Naive thymus-derived CD4-positive, alpha-beta T cell (primary cell): ENCODE measurements at regions not wholly inside any gene's neighbourhood (a gene's known extent, or its start where the extent isn't known, plus 50 kb on each side); places are given as distances from the start of the nearest gene placed in this dataset.

ENCODE experiments used
- ATAC-seq: fragments of 150-1000 bp; cut with Tn5 transposase; 2 replicates; pipeline ENCODE4 v1.10.0; 2021; ENCODE audit warnings: mild to moderate bottlenecking, moderate library complexity
- CTCF ChIA-PET: fragments of 350-600 bp; sonication (Branson Sonifier 250); formaldehyde crosslinking; loops from one replicate; lab custom pipeline; 2021; ENCODE audit warnings: antibody characterized with exemption; lab: Charles Lee
- POLR2A ChIA-PET: fragments of 350-600 bp; sonication (Branson Sonifier 250); formaldehyde crosslinking; loops from one replicate; lab custom pipeline; 2021; ENCODE audit warnings: antibody characterized with exemption, inconsistent platforms; lab: Charles Lee
- DNase-seq, 9 donors: peaks; one replicate each; pipeline versions ENCODE4 v3.0.0 to v3.0.0-alpha.2; 2020 to 2022; ENCODE audit warnings: mixed read lengths in 1 of 9
- H3K27ac ChIP-seq: one replicate; pipeline ENCODE4 v1.7.0; 2013; ENCODE audit warnings: mild to moderate bottlenecking, low read depth, low read length, moderate library complexity
- H3K27me3 ChIP-seq, 2 donors: one replicate each; pipeline ENCODE4 v1.7.0; 2013; ENCODE audit warnings: low read length in 2 of 2, mild to moderate bottlenecking in 2 of 2, moderate library complexity in 2 of 2; ENCODE audit not compliant: control insufficient read depth in 2 of 2, insufficient read depth in 2 of 2
- H3K36me3 ChIP-seq, 3 experiments: 1 replicate in 2 of 3; 2 replicates in 1 of 3; pipeline ENCODE4 v1.7.0; 2013; ENCODE audit warnings: low read length in 3 of 3, mild to moderate bottlenecking in 3 of 3, moderate library complexity in 1 of 3; ENCODE audit not compliant: insufficient read depth in 3 of 3, control insufficient read depth in 2 of 3
- H3K4me1 ChIP-seq, 2 donors: one replicate each; pipeline ENCODE4 v1.7.0; 2013; ENCODE audit warnings: low read length in 2 of 2, mild to moderate bottlenecking in 2 of 2, moderate library complexity in 1 of 2; ENCODE audit not compliant: control insufficient read depth in 2 of 2, insufficient read depth in 2 of 2
- H3K4me3 ChIP-seq: 2 replicates; pipeline ENCODE4 v1.7.0; 2013; ENCODE audit warnings: mild to moderate bottlenecking, low read length
- H3K9me3 ChIP-seq, 3 experiments: 1 replicate in 2 of 3; 2 replicates in 1 of 3; pipeline ENCODE4 v1.7.0; 2013; ENCODE audit warnings: low read length in 3 of 3; ENCODE audit not compliant: control insufficient read depth in 2 of 3
- H3K27ac Mint-ChIP-seq, 9 donors: one replicate each; pipeline ENCODE4 v1.8.0; 2020 to 2022; ENCODE audit warnings: mixed read lengths in 9 of 9, mild to moderate bottlenecking in 8 of 9, moderate library complexity in 5 of 9, inconsistent platforms in 2 of 9
- H3K27me3 Mint-ChIP-seq, 5 donors: one replicate each; pipeline ENCODE4 v1.8.0; 2021 to 2022; ENCODE audit warnings: mixed read lengths in 5 of 5, mild to moderate bottlenecking in 1 of 5
- H3K36me3 Mint-ChIP-seq, 5 donors: one replicate each; pipeline ENCODE4 v1.8.0; 2020 to 2022; ENCODE audit warnings: mixed read lengths in 5 of 5, mild to moderate bottlenecking in 3 of 5, inconsistent platforms in 1 of 5
- H3K4me1 Mint-ChIP-seq, 7 donors: one replicate each; pipeline ENCODE4 v1.8.0; 2020 to 2022; ENCODE audit warnings: mixed read lengths in 7 of 7, mild to moderate bottlenecking in 3 of 7, inconsistent platforms in 1 of 7
- H3K4me3 Mint-ChIP-seq, 10 donors: one replicate each; pipeline ENCODE4 v1.8.0; 2020 to 2022; ENCODE audit warnings: mild to moderate bottlenecking in 10 of 10, mixed read lengths in 10 of 10, moderate library complexity in 6 of 10, inconsistent platforms in 2 of 10
- H3K9me3 Mint-ChIP-seq, 11 donors: one replicate each; pipeline ENCODE4 v1.8.0; 2020 to 2022; ENCODE audit warnings: mixed read lengths in 11 of 11, mild to moderate bottlenecking in 4 of 11, inconsistent platforms in 1 of 11, moderate library complexity in 1 of 11
- intact Hi-C, 2 donors: fragments of 100-400 bp; cut with micrococcal nuclease; formaldehyde crosslinking; loops; one replicate each; pipeline ENCODE4 v1.15.1; 2023

GRCh38 chr9:126111556-126111955 lies 215.1 kb upstream of the MVB12B start:
- ChIA-PET CTCF (no interaction called here), POLR2A (no interaction called here)
- Mint-ChIP-seq H3K27me3 (peaks cover 1 to 56% (median 22%) of the 10 kb centered on the region in 5 donors), H3K4me3 (no peak overlapping the region), H3K9me3 (peaks cover 0 to 5% (median 0%) of the 10 kb centered on the region in 11 donors), H3K36me3 (no peaks in the 10 kb centered on the region), H3K27ac (no peak overlapping the region), H3K4me1 (peaks cover 0 to 2% (median 0%) of the 10 kb centered on the region in 7 donors)
- DNase-seq, result no peak
- no peaks in the 10 kb centered on the region for H3K9me3 ChIP-seq
- H3K4me1 ChIP-seq, result no peaks in the 10 kb centered on the region
- H3K27me3 ChIP-seq, result no peaks in the 10 kb centered on the region
- H3K36me3 ChIP-seq, result no peaks in the 10 kb centered on the region
- intact Hi-C loops, result no loop called here
- ATAC-seq, result no peak
- H3K4me3 ChIP-seq, result no peak overlapping the region
- no peak overlapping the region for H3K27ac ChIP-seq

GRCh38 chr9:126112135-126112720 lies 214.4 kb upstream of the MVB12B start:
- Histone ChIP-seq H3K27me3 (no peaks in the 10 kb centered on the region), H3K4me1 (no peaks in the 10 kb centered on the region), H3K9me3 (no peaks in the 10 kb centered on the region), H3K4me3 (no peak overlapping the region), H3K36me3 (no peaks in the 10 kb centered on the region), H3K27ac (no peak overlapping the region)
- H3K4me1 Mint-ChIP-seq, result peaks cover 0 to 2% (median 0%) of the 10 kb centered on the region in 7 donors
- POLR2A ChIA-PET, result no interaction called here
- peaks cover 1 to 54% (median 22%) of the 10 kb centered on the region in 5 donors for H3K27me3 Mint-ChIP-seq
- intact Hi-C loops, result no loop called here
- CTCF ChIA-PET, result no interaction called here
- DNase-seq, result no peak
- no peak for ATAC-seq
- H3K4me3 Mint-ChIP-seq, result no peak overlapping the region
- H3K27ac Mint-ChIP-seq, result no peak overlapping the region
- H3K9me3 Mint-ChIP-seq, result peaks cover 0 to 5% (median 0%) of the 10 kb centered on the region in 11 donors
- H3K36me3 Mint-ChIP-seq, result no peaks in the 10 kb centered on the region

- peaks cover 0 to 2% (median 0%) of the 10 kb centered on the region in 7 donors for H3K4me1 Mint-ChIP-seq
- Histone ChIP-seq H3K9me3 (no peaks in the 10 kb centered on the region), H3K4me1 (no peaks in the 10 kb centered on the region), H3K27me3 (no peaks in the 10 kb centered on the region), H3K36me3 (no peaks in the 10 kb centered on the region), H3K27ac (no peak overlapping the region), H3K4me3 (no peak overlapping the region)
- no peak for DNase-seq
- intact Hi-C loops, result no loop called here
- ChIA-PET CTCF (no interaction called here), POLR2A (no interaction called here)
- no peak overlapping the region for H3K27ac Mint-ChIP-seq
- H3K4me3 Mint-ChIP-seq, result no peak overlapping the region
- no peaks in the 10 kb centered on the region for H3K9me3 Mint-ChIP-seq
- no peaks in the 10 kb centered on the region for H3K36me3 Mint-ChIP-seq
- no peak for ATAC-seq
- H3K27me3 Mint-ChIP-seq, result peaks cover 0 to 51% (median 23%) of the 10 kb centered on the region in 5 donors
Observed at GRCh38 chr9:126113176-126113575, 213.5 kb upstream of the MVB12B start.

- no peaks in the 10 kb centered on the region for H3K36me3 ChIP-seq
- CTCF ChIA-PET, result no interaction called here
- H3K27me3 ChIP-seq, result no peaks in the 10 kb centered on the region
- H3K9me3 ChIP-seq, result no peaks in the 10 kb centered on the region
- ATAC-seq (no peak), DNase-seq (peak in 1 of 9 donors; percentile 13)
- H3K4me1 ChIP-seq, result no peaks in the 10 kb centered on the region
- H3K36me3 Mint-ChIP-seq, result no peaks in the 10 kb centered on the region
- H3K9me3 Mint-ChIP-seq, result no peaks in the 10 kb centered on the region
- H3K27ac ChIP-seq, result no peak overlapping the region
- peaks cover 0 to 51% (median 19%) of the 10 kb centered on the region in 5 donors for H3K27me3 Mint-ChIP-seq
- H3K4me1 Mint-ChIP-seq, result peaks cover 0 to 2% (median 0%) of the 10 kb centered on the region in 7 donors
- POLR2A ChIA-PET, result no interaction called here
- no peak overlapping the region for H3K4me3 ChIP-seq
- no peak overlapping the region for H3K27ac Mint-ChIP-seq
- intact Hi-C loops, result no loop called here
- no peak overlapping the region for H3K4me3 Mint-ChIP-seq
Observed at GRCh38 chr9:126113756-126114408, 212.7 kb upstream of the MVB12B start.

GRCh38 chr9:126114409-126114760 lies 212.2 kb upstream of the MVB12B start:
- Mint-ChIP-seq H3K9me3 (no peaks in the 10 kb centered on the region), H3K4me3 (no peak overlapping the region), H3K27ac (no peak overlapping the region), H3K36me3 (no peaks in the 10 kb centered on the region), H3K27me3 (peaks cover 0 to 49% (median 17%) of the 10 kb centered on the region in 5 donors), H3K4me1 (peaks cover 0 to 2% (median 0%) of the 10 kb centered on the region in 7 donors)
- intact Hi-C loops, result no loop called here
- H3K36me3 ChIP-seq, result no peaks in the 10 kb centered on the region
- no peak overlapping the region for H3K4me3 ChIP-seq
- H3K9me3 ChIP-seq, result no peaks in the 10 kb centered on the region
- CTCF ChIA-PET, result no interaction called here
- POLR2A ChIA-PET, result no interaction called here
- no peaks in the 10 kb centered on the region for H3K4me1 ChIP-seq
- no peak for ATAC-seq
- H3K27ac ChIP-seq, result no peak overlapping the region
- no peaks in the 10 kb centered on the region for H3K27me3 ChIP-seq
- peak in 1 of 9 donors; percentile 13 for DNase-seq

- POLR2A ChIA-PET, result no interaction called here
- H3K27me3 Mint-ChIP-seq, result peaks cover 0 to 49% (median 18%) of the 10 kb centered on the region in 5 donors
- H3K27ac Mint-ChIP-seq, result no peak overlapping the region
Observed at GRCh38 chr9:126114850-126115460, 211.7 kb upstream of the MVB12B start.

More at GRCh38 chr9:126114850-126115460, 211.7 kb upstream of the MVB12B start:
- Histone ChIP-seq H3K4me1 (no peaks in the 10 kb centered on the region), H3K4me3 (no peak overlapping the region), H3K27me3 (no peaks in the 10 kb centered on the region), H3K27ac (no peak overlapping the region), H3K9me3 (no peaks in the 10 kb centered on the region), H3K36me3 (no peaks in the 10 kb centered on the region)
- Mint-ChIP-seq H3K4me1 (peaks cover 0 to 2% (median 0%) of the 10 kb centered on the region in 7 donors), H3K9me3 (no peaks in the 10 kb centered on the region), H3K4me3 (no peak overlapping the region), H3K36me3 (no peaks in the 10 kb centered on the region)
- intact Hi-C loops, result no loop called here
- CTCF ChIA-PET, result no interaction called here
- DNase-seq (no peak), ATAC-seq (no peak)
